Activated CD8-positive, alpha-beta memory T cell treated with anti-CD3 and anti-CD28 coated beads, Interleukin-2, amount 10 ng/mL, durations not matched to agents 7 days and 5 days (primary cell): ENCODE measurements at regions not wholly inside any gene's neighbourhood (a gene's known extent, or its start where the extent isn't known, plus 50 kb on each side); places are given as distances from the start of the nearest gene placed in this dataset.
A peak's percentile ranks its signal among the peaks of the same experiment; 100 is the strongest.

Experiments used
- ATAC-seq: fragments of 150-1000 bp; cut with Tn5 transposase; one replicate; pipeline ENCODE4 v1.10.0; 2021; ENCODE audit warnings: moderate library complexity
- CTCF ChIA-PET: fragments of 350-600 bp; sonication (Branson Sonifier 250); formaldehyde crosslinking; loops from one replicate; lab custom pipeline; 2021; ENCODE audit warnings: antibody characterized with exemption; lab: Charles Lee
- DNase-seq: peaks from one replicate; pipeline ENCODE4 v3.0.0-alpha.2; 2020
- H3K27ac Mint-ChIP-seq: one replicate; pipeline ENCODE4 v1.8.0; 2021; ENCODE audit warnings: mild to moderate bottlenecking, mixed read lengths
- H3K27me3 Mint-ChIP-seq: one replicate; pipeline ENCODE4 v1.8.0; 2021; ENCODE audit warnings: mixed read lengths
- H3K36me3 Mint-ChIP-seq: one replicate; pipeline ENCODE4 v1.8.0; 2021; ENCODE audit warnings: mild to moderate bottlenecking, mixed read lengths
- H3K4me1 Mint-ChIP-seq: one replicate; pipeline ENCODE4 v1.8.0; 2021; ENCODE audit warnings: mixed read lengths
- H3K4me3 Mint-ChIP-seq: one replicate; pipeline ENCODE4 v1.8.0; 2021; ENCODE audit warnings: mild to moderate bottlenecking, moderate library complexity, mixed read lengths
- H3K9me3 Mint-ChIP-seq: one replicate; pipeline ENCODE4 v1.8.0; 2022; ENCODE audit warnings: low read depth, mixed read lengths

DNA sequence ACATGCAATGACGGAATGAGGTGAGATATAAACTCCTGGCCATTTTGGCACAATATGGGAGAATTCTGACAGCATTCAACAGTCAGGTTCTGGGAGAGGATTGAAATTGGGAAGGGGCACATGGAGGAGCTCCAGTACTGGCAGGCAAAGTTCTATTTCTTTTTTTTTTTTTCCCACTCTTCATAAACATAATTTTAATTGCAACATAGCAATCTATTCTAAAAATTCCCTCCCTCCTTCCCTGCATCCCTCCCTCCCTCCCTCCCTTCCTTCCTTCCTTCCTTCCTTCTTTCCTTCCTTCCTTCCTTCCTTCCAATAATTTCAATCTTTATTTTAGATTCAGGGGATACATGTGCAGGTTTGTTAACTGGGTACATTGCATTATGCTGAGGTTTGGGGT lies 93.2 kb downstream of the PTCSC3 start:
- CTCF ChIA-PET, result no interaction called here
- H3K27me3 Mint-ChIP-seq, result peaks cover 8% of the 10 kb centered on the region
- H3K36me3 Mint-ChIP-seq, result no peaks in the 10 kb centered on the region
- ATAC-seq (no peak), DNase-seq (no peak)
- H3K9me3 Mint-ChIP-seq, result no peaks in the 10 kb centered on the region
- H3K27ac Mint-ChIP-seq, result no peak overlapping the region
- no peaks in the 10 kb centered on the region for H3K4me1 Mint-ChIP-seq
- no peak overlapping the region for H3K4me3 Mint-ChIP-seq

DNA sequence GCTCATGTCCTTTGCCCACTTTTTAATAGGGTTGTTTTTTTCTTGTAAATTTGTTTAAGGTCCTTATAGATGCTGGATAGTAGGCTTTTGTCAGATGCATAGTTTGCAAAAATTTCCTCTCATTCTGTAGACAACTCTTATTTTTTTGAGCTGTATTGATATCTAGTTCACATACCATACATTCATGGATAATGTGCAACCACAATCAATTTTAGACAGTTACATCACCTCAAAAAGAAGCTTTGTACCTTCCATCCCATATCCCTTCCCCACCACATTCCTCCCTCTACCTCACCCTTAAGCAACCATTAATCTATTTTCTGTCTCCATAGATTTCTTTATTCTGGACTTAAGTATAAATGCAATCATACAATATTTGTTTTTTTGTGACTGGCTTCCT lies 98.4 kb downstream of the PTCSC3 start:
- Mint-ChIP-seq H3K4me3 (no peak overlapping the region), H3K27me3 (peaks cover 22% of the 10 kb centered on the region), H3K36me3 (no peaks in the 10 kb centered on the region), H3K27ac (no peak overlapping the region), H3K9me3 (no peaks in the 10 kb centered on the region), H3K4me1 (no peaks in the 10 kb centered on the region)
- DNase-seq, result no peak
- CTCF ChIA-PET, result interaction anchor here (0.7 kb wide), 1 partner anchor 9 kb away, joined by 3 read pairs; no protein-coding TSS in a partner anchor
- ATAC-seq, result no peak

DNA sequence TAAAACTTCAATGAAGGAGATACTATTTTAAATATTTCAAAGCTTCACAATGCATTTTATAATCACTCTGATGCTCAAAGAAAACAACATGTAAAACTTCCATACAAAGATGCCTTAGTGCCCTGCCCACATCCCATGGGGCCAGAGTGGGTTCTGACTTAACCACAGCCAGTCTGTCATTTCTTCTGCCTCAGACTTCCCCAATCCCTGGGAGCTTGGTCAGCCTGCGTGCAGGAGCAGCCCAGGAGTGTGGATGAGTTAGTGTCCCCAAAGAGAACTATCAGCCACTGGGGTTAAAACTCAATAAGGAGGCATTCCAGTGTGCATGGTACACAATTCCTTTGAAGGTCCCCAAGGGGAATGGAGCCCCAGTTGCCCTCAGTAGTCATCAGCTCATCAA lies 100.3 kb downstream of the PTCSC3 start:
- Mint-ChIP-seq H3K27me3 (peaks cover 24% of the 10 kb centered on the region), H3K9me3 (no peaks in the 10 kb centered on the region), H3K4me3 (no peak overlapping the region), H3K27ac (no peak overlapping the region), H3K4me1 (no peaks in the 10 kb centered on the region), H3K36me3 (no peaks in the 10 kb centered on the region)
- CTCF ChIA-PET, result no interaction called here
- ATAC-seq, result no peak
- DNase-seq, result no peak

DNA sequence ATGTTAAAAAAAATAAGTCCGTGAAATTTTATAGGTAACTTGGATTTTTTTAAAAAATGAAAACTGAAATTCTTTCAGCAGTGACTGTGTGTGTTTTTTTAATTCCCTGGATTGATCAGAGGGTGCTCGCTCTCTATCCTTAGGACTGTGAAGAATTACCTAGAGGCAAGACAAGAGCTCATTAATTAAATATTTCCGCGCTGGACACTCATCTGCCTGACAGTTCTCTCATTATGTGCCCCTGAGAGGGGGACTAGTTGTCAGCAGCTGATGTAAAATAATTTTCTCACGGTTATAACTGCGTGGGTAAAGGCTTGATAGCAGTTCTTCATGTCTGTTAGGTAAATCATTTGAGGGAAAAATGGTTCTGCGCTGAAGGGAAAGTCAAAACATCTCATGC lies 101.3 kb downstream of the PTCSC3 start:
- Mint-ChIP-seq H3K36me3 (no peaks in the 10 kb centered on the region), H3K9me3 (no peaks in the 10 kb centered on the region), H3K27ac (no peak overlapping the region), H3K4me3 (no peak overlapping the region), H3K4me1 (no peaks in the 10 kb centered on the region), H3K27me3 (peaks cover 26% of the 10 kb centered on the region)
- CTCF ChIA-PET, result no interaction called here
- ATAC-seq (no peak), DNase-seq (no peak)

- ATAC-seq (no peak), DNase-seq (no peak)
- Mint-ChIP-seq H3K9me3 (no peaks in the 10 kb centered on the region), H3K4me3 (no peak overlapping the region), H3K27ac (no peak overlapping the region), H3K36me3 (no peaks in the 10 kb centered on the region), H3K4me1 (no peaks in the 10 kb centered on the region), H3K27me3 (peaks cover 30% of the 10 kb centered on the region)
- CTCF ChIA-PET, result interaction anchor here (0.6 to 5.2 kb wide), 18 partner anchors 10 to 486 kb away, joined by 3 to 51 read pairs (median 5); partner anchors contain the start of gene MBIP
These were observed 105.8 kb downstream of the PTCSC3 start for GRCh38 chr14:36070720-36071043.

GRCh38 chr14:36070031-36070719 lies 106.3 kb downstream of the PTCSC3 start:
- Mint-ChIP-seq H3K27ac (no peak overlapping the region), H3K4me3 (no peak overlapping the region), H3K4me1 (no peaks in the 10 kb centered on the region), H3K36me3 (no peaks in the 10 kb centered on the region), H3K27me3 (peaks cover 34% of the 10 kb centered on the region), H3K9me3 (no peaks in the 10 kb centered on the region)
- peak; percentile 59 for DNase-seq
- ATAC-seq, result no peak
- CTCF ChIA-PET, result interaction anchor here (0.6 to 5.2 kb wide), 29 partner anchors 10 to 536 kb away, joined by 3 to 51 read pairs (median 4); partner anchors contain the start of gene MBIP

DNA sequence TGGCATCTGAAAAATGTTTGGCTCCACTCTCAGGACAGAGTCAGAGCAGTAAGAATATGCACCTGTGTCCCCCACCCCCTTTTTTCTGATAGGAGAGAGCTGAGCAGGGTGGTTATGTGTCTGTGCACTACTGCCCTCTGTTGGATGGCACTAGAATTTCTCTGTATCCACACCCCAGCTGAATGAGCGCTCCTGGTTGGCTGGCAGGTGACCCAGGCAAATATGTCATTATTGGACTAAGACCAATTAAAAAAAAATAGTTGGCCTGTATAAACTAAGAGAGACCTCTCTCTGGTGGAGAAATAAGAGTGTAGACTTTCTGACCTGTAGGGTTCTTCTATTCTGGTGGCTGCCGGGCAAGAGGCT lies 107.0 kb downstream of the PTCSC3 start:
- CTCF ChIA-PET, result interaction anchor here (0.5 to 5.2 kb wide), 31 partner anchors 8 to 536 kb away, joined by 3 to 51 read pairs (median 4); partner anchors contain the start of gene MBIP
- H3K4me1 Mint-ChIP-seq, result no peaks in the 10 kb centered on the region
- H3K9me3 Mint-ChIP-seq, result no peaks in the 10 kb centered on the region
- no peak for ATAC-seq
- no peak for DNase-seq
- no peaks in the 10 kb centered on the region for H3K36me3 Mint-ChIP-seq
- peaks cover 39% of the 10 kb centered on the region for H3K27me3 Mint-ChIP-seq
- H3K4me3 Mint-ChIP-seq, result no peak overlapping the region
- no peak overlapping the region for H3K27ac Mint-ChIP-seq

- CTCF ChIA-PET, result interaction anchor here (0.5 to 5.2 kb wide), 25 partner anchors 9 to 484 kb away, joined by 3 to 51 read pairs (median 4); partner anchors contain the start of gene MBIP
- H3K4me3 Mint-ChIP-seq, result no peak overlapping the region
These were observed 107.6 kb downstream of the PTCSC3 start for GRCh38 chr14:36068777-36069534.

DNA sequence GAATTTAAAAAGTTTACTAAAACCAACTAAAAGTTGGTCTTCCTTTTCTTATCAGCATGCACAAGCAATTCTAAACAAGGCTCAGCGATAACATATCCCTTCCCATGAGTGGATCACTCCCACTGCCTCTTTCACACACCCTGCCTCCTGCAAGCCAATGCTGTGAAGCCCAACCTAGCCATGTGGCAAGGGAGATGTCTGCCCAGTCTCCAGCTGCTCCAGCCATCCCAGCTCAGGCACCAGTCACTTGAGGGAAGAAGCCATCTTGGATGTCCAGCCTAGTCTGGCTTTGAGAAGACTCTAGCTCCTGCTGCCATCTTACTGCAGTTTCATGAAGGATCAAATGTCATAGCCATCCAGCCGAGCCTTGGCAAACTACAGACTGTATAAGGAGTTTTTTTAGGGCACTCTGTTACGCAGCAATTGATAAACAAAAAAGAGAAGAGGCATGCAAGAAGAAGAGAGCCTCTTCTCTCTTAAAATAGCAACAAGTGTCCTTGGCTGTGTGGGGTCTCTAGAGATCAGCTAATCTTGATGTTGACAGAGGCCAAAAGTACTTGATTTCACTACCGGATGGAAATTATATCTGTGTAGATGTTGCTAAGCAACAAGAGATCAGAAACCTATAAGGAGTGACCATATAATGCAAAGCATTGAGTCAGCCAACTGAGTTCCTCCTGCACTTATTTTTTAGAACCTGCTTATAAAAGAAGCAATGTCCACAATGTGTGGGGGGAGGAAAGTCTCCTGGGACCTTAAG lies 108.9 kb downstream of the PTCSC3 start:
- Mint-ChIP-seq H3K27me3 (peaks cover 40% of the 10 kb centered on the region), H3K4me3 (no peak overlapping the region), H3K27ac (no peak overlapping the region), H3K9me3 (no peaks in the 10 kb centered on the region), H3K36me3 (no peaks in the 10 kb centered on the region), H3K4me1 (no peaks in the 10 kb centered on the region)
- CTCF ChIA-PET, result interaction anchor here (1.1 to 4.5 kb wide), 4 partner anchors 22 to 188 kb away, joined by 3 to 51 read pairs (median 4); no protein-coding TSS in a partner anchor
- ATAC-seq (no peak), DNase-seq (no peak)

More at GRCh38 chr14:36068777-36069534, 107.6 kb downstream of the PTCSC3 start:
- DNase-seq (no peak), ATAC-seq (no peak)
- Mint-ChIP-seq H3K36me3 (no peaks in the 10 kb centered on the region), H3K27me3 (peaks cover 36% of the 10 kb centered on the region), H3K27ac (no peak overlapping the region), H3K9me3 (no peaks in the 10 kb centered on the region), H3K4me1 (no peaks in the 10 kb centered on the region)

DNA sequence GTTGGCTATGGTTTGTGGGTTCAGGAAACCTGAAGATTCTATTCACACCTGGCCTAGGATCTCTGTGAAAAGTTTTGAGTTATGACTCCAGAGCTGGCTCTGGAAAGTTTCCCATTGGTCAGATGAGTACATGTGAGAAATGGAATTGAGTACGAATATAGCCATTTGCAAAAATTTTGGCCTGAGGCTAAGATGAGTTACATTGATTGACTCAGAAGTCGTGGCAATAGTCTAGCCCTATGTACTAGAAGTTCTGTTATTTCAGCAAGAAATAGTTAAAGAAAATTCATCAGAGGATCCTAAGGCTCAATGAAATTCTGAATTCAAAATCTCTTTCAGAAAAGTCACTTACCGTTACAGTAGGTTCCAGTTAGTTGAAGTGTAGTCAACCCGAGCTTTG lies 109.9 kb downstream of the PTCSC3 start:
- no peak for ATAC-seq
- no peak for DNase-seq
- Mint-ChIP-seq H3K27me3 (peaks cover 46% of the 10 kb centered on the region), H3K4me3 (no peak overlapping the region), H3K36me3 (no peaks in the 10 kb centered on the region), H3K4me1 (no peaks in the 10 kb centered on the region), H3K27ac (no peak overlapping the region), H3K9me3 (no peaks in the 10 kb centered on the region)
- CTCF ChIA-PET, result no interaction called here

GRCh38 chr14:36065831-36066230 lies 110.7 kb downstream of the PTCSC3 start:
- ATAC-seq (no peak), DNase-seq (no peak)
- Mint-ChIP-seq H3K36me3 (no peaks in the 10 kb centered on the region), H3K4me1 (no peaks in the 10 kb centered on the region), H3K4me3 (no peak overlapping the region), H3K27me3 (peaks cover 42% of the 10 kb centered on the region), H3K27ac (no peak overlapping the region), H3K9me3 (no peaks in the 10 kb centered on the region)
- CTCF ChIA-PET, result no interaction called here

GRCh38 chr14:36059531-36059930 lies 117.0 kb downstream of the PTCSC3 start:
- no peak overlapping the region for H3K4me3 Mint-ChIP-seq
- H3K27me3 Mint-ChIP-seq, result peaks cover 27% of the 10 kb centered on the region
- H3K27ac Mint-ChIP-seq, result no peak overlapping the region
- CTCF ChIA-PET, result interaction anchor here (4.1 kb wide), 1 partner anchor 11 kb away, joined by 18 read pairs; no protein-coding TSS in a partner anchor
- no peaks in the 10 kb centered on the region for H3K36me3 Mint-ChIP-seq
- H3K9me3 Mint-ChIP-seq, result no peaks in the 10 kb centered on the region
- no peaks in the 10 kb centered on the region for H3K4me1 Mint-ChIP-seq
- DNase-seq, result no peak
- no peak for ATAC-seq

DNA sequence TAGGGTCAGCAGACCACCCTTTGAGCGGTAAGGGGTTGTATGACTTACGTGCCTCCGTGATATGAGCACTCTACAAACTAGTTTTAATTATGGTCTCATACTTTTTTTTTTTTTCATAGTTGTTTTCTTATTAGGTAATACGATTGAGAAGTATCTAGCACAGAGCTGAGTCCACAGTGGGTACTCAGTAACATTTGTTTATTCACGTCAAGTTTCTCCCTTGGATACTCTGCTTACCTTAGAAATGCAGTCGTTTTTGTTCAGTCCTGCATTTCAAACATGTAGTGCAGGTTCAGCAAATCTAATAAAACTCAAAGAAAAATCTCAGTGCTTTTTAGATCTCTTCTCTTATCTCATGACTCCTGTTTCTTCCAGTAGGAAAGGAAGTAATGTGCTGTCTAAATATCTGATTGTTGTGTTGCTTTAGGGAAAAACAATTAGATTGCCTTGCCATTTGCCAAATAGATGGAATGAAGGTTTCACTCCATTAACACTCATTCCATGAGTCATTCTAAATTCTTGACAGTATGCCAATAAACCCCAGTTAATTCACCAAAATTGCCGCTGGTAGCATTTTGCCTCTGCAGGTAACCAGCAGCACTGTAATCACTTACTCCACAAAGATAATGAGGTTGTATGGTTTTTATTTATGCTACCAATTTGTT lies 118.9 kb downstream of the PTCSC3 start:
- Mint-ChIP-seq H3K27me3 (peaks cover 31% of the 10 kb centered on the region), H3K9me3 (no peaks in the 10 kb centered on the region), H3K4me3 (no peak overlapping the region), H3K36me3 (no peaks in the 10 kb centered on the region), H3K4me1 (no peaks in the 10 kb centered on the region), H3K27ac (no peak overlapping the region)
- ATAC-seq, result no peak
- DNase-seq, result no peak
- CTCF ChIA-PET, result no interaction called here
